Tibial nerve (tissue), 4 donors: ENCODE measurements at regions not wholly inside any gene's neighbourhood (a gene's known extent, or its start where the extent isn't known, plus 50 kb on each side); places are given as distances from the start of the nearest gene placed in this dataset.
"Not testable (repeated sequence)": the region's sequence is repeated elsewhere in the genome, so short reads cannot be mapped to it uniquely, and the experiment has no call there.

Experiments used
- EP300 ChIP-seq, 2 donors: sonication (generic); formaldehyde crosslinking; IDR thresholded peaks; one replicate each; pipeline ENCODE4 v1.6.1; 2017; ENCODE audit warnings: antibody characterized with exemption in 2 of 2, mild to moderate bottlenecking in 1 of 2
- POLR2A ChIP-seq, 2 donors: fragments of 450-650 bp; IDR thresholded peaks; one replicate each; pipeline ENCODE4 v1.6.1; 2017; ENCODE audit warnings: antibody characterized with exemption in 2 of 2, mild to moderate bottlenecking in 2 of 2, moderate library complexity in 2 of 2
- TF ChIP-seq, protein P1 (sequence below), 5 experiments: fragments of 200-600 bp in 3 of 5; fragments of 450-650 bp in 2 of 5; sonication (generic) in 3 of 5; IDR thresholded peaks; one replicate each; pipeline ENCODE4 v1.5.1; 2016 to 2019; ENCODE audit warnings: antibody characterized with exemption in 5 of 5, mild to moderate bottlenecking in 3 of 5, moderate library complexity in 2 of 5

- TF ChIP-seq, protein P1, sequence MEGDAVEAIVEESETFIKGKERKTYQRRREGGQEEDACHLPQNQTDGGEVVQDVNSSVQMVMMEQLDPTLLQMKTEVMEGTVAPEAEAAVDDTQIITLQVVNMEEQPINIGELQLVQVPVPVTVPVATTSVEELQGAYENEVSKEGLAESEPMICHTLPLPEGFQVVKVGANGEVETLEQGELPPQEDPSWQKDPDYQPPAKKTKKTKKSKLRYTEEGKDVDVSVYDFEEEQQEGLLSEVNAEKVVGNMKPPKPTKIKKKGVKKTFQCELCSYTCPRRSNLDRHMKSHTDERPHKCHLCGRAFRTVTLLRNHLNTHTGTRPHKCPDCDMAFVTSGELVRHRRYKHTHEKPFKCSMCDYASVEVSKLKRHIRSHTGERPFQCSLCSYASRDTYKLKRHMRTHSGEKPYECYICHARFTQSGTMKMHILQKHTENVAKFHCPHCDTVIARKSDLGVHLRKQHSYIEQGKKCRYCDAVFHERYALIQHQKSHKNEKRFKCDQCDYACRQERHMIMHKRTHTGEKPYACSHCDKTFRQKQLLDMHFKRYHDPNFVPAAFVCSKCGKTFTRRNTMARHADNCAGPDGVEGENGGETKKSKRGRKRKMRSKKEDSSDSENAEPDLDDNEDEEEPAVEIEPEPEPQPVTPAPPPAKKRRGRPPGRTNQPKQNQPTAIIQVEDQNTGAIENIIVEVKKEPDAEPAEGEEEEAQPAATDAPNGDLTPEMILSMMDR (IDR thresholded peaks at IDR 0.05) = not testable (repeated sequence)
- not testable (repeated sequence) for TF ChIP-seq POLR2A, EP300 (IDR thresholded peaks at IDR 0.05)
These were observed 68.7 kb downstream of the DEFB131A start for GRCh38 chr4:9512941-9513340.
